Calu3 (cell line): ENCODE measurements at regions not wholly inside any gene's neighbourhood (a gene's known extent, or its start where the extent isn't known, plus 50 kb on each side); places are given as distances from the start of the nearest gene placed in this dataset.

ENCODE experiments used
- BruUV-seq: library from RNA; stranded (reverse); fragments of 400-500 nt; replicated peaks from 2 replicates; lab custom pipeline; 2021; lab: Mats Ljungman, UMichigan
- CTCF ChIA-PET: fragments of 300-600 bp; sonication (Branson Sonifier 250); formaldehyde crosslinking; loops from one replicate; lab custom pipeline; 2022; ENCODE audit warnings: antibody characterized with exemption; lab: Charles Lee
- DNase-seq: peaks from one replicate; pipeline ENCODE4 v3.0.0; 2022
- H3K27ac Mint-ChIP-seq: one replicate; pipeline ENCODE4 v1.8.0; 2022; ENCODE audit warnings: mixed read lengths; ENCODE audit not compliant: unreplicated experiment
- H3K27me3 Mint-ChIP-seq: one replicate; pipeline ENCODE4 v1.8.0; 2022; ENCODE audit warnings: mixed read lengths; ENCODE audit not compliant: unreplicated experiment
- H3K36me3 Mint-ChIP-seq: one replicate; pipeline ENCODE4 v1.8.0; 2022; ENCODE audit warnings: mild to moderate bottlenecking, moderate library complexity, mixed read lengths; ENCODE audit not compliant: insufficient read depth, unreplicated experiment
- H3K4me1 Mint-ChIP-seq: one replicate; pipeline ENCODE4 v1.8.0; 2022; ENCODE audit warnings: mild to moderate bottlenecking, low read depth, mixed read lengths; ENCODE audit not compliant: unreplicated experiment
- H3K4me3 Mint-ChIP-seq: one replicate; pipeline ENCODE4 v1.8.0; 2022; ENCODE audit warnings: mild to moderate bottlenecking, low read depth, moderate library complexity, mixed read lengths; ENCODE audit not compliant: unreplicated experiment
- H3K9me3 Mint-ChIP-seq: one replicate; pipeline ENCODE4 v1.8.0; 2022; ENCODE audit warnings: low read depth, mixed read lengths; ENCODE audit not compliant: unreplicated experiment
- CTCF ChIP-seq: fragments of 200-600 bp; IDR thresholded peaks from one replicate; pipeline ENCODE4 v1.8.0; 2022; ENCODE audit warnings: antibody characterized with exemption; ENCODE audit not compliant: unreplicated experiment
- intact Hi-C: fragments of 100-400 bp; cut with micrococcal nuclease; formaldehyde crosslinking; loops from one replicate; pipeline ENCODE4 v1.10.0; 2022; ENCODE audit not compliant: unreplicated experiment

GRCh38 chr1:69055194-69055593, 512.5 kb upstream of the LRRC7 start:
- CTCF ChIA-PET = no interaction called here
- Mint-ChIP-seq H3K27ac (no peak overlapping the region), H3K36me3 (no peaks in the 10 kb centered on the region), H3K27me3 (no peaks in the 10 kb centered on the region), H3K9me3 (no peaks in the 10 kb centered on the region), H3K4me1 (no peaks in the 10 kb centered on the region), H3K4me3 (no peak overlapping the region)
- TF ChIP-seq CTCF = no peak
- no TSS peak for BruUV-seq
- DNase-seq = no peak
- intact Hi-C loops = no loop called here

GRCh38 chr1:69058454-69058853, 509.3 kb upstream of the LRRC7 start:
- no peaks in the 10 kb centered on the region for H3K36me3 Mint-ChIP-seq
- no TSS peak for BruUV-seq
- no peaks in the 10 kb centered on the region for H3K27me3 Mint-ChIP-seq
- CTCF ChIA-PET = no interaction called here
- H3K4me3 Mint-ChIP-seq = no peak overlapping the region
- intact Hi-C loops = no loop called here
- TF ChIP-seq CTCF = no peak
- no peaks in the 10 kb centered on the region for H3K4me1 Mint-ChIP-seq
- no peak for DNase-seq
- no peak overlapping the region for H3K27ac Mint-ChIP-seq
- peaks cover 1% of the 10 kb centered on the region for H3K9me3 Mint-ChIP-seq

GRCh38 chr1:69070660-69071373, 496.9 kb upstream of the LRRC7 start:
- Mint-ChIP-seq H3K4me1 (no peaks in the 10 kb centered on the region), H3K27me3 (no peaks in the 10 kb centered on the region), H3K27ac (no peak overlapping the region), H3K9me3 (peaks cover 17% of the 10 kb centered on the region), H3K36me3 (no peaks in the 10 kb centered on the region), H3K4me3 (no peak overlapping the region)
- DNase-seq = no peak
- no TSS peak for BruUV-seq
- TF ChIP-seq CTCF = no peak
- intact Hi-C loops = no loop called here
- CTCF ChIA-PET = no interaction called here

- peaks cover 17% of the 10 kb centered on the region for H3K9me3 Mint-ChIP-seq
- no peaks in the 10 kb centered on the region for H3K4me1 Mint-ChIP-seq
- no peaks in the 10 kb centered on the region for H3K36me3 Mint-ChIP-seq
- H3K4me3 Mint-ChIP-seq = no peak overlapping the region
- CTCF ChIA-PET = no interaction called here
- H3K27ac Mint-ChIP-seq = no peak overlapping the region
- no peak for TF ChIP-seq CTCF
- intact Hi-C loops = no loop called here
- H3K27me3 Mint-ChIP-seq = no peaks in the 10 kb centered on the region
- DNase-seq = no peak
- BruUV-seq = no TSS peak
These were observed 494.5 kb upstream of the LRRC7 start for GRCh38 chr1:69073176-69073575.
